HepG2 (cell line): ENCODE measurements at regions not wholly inside any gene's neighbourhood (a gene's known extent, or its start where the extent isn't known, plus 50 kb on each side); places are given as distances from the start of the nearest gene placed in this dataset.

Source experiments
- MAFK ChIP-seq, 2 experiments: IDR thresholded peaks in 1 of 2; conservative IDR thresholded peaks in 1 of 2; 2 replicates each; pipeline ENCODE4 v1.6.1; 2011; ENCODE audit warnings: improper control_type of control experiment in 2 of 2, low read length in 2 of 2
- NFYB ChIP-seq: sonication (generic); formaldehyde crosslinking; IDR thresholded peaks from 2 replicates; pipeline ENCODE4 v1.4.0; 2020; ENCODE audit warnings: missing genetic modification reagents
- PHF8 ChIP-seq: sonication (generic); formaldehyde crosslinking; IDR thresholded peaks from 2 replicates; pipeline ENCODE4 v1.5.0; 2020; ENCODE audit warnings: missing genetic modification reagents
- POLR2AphosphoS5 ChIP-seq: IDR thresholded peaks from 2 replicates; pipeline ENCODE4 v1.6.1; 2012; ENCODE audit warnings: low read depth, low read length
- RBM22 ChIP-seq: fragments of 200-400 bp; formaldehyde crosslinking; optimal IDR thresholded peaks from 2 replicates; pipeline ENCODE3; 2017; ENCODE audit warnings: mild to moderate bottlenecking, low read length, moderate library complexity
- ZNF484 ChIP-seq: sonication (generic); formaldehyde crosslinking; IDR thresholded peaks from 2 replicates; pipeline ENCODE4 v1.5.1; 2020; ENCODE audit warnings: mild to moderate bottlenecking, low read depth, missing genetic modification reagents, borderline replicate concordance

DNA sequence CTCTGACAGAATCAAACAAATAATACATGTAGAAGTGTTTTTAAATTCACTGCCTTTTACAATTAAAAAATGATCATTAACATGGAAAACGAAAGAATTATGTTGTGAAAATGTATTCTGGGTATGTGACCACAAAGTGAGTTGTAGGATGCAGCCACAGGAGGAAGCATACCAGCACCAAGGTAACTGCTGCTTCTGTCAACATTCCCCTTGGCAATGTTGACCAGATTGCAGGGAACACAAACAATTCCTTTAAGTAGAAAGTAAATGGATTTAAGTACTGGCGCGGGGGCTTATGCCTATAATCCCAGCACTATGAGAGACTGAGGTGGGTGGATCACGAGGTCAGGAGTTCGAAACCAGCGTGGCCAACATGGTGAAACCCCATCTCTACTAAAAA, 1877.9 kb upstream of the PCDH7 start:
- no peak for TF ChIP-seq PHF8
- no peak for TF ChIP-seq RBM22
- no peak for TF ChIP-seq MAFK (conservative IDR thresholded peaks at IDR 0.05 in 1 of 2, IDR thresholded peaks at IDR 0.05 in 1 of 2; ENCODE audit: low read length in 2 of 2)
- no peak for TF ChIP-seq ZNF484 (CRISPR knock-in tag)
- no peak for TF ChIP-seq NFYB
- TF ChIP-seq POLR2AphosphoS5, result no peak
